ENCODE measurements at regions not wholly inside any gene's neighbourhood (a gene's known extent, or its start where the extent isn't known, plus 50 kb on each side); places are given as distances from the start of the nearest gene placed in this dataset.

DNA sequence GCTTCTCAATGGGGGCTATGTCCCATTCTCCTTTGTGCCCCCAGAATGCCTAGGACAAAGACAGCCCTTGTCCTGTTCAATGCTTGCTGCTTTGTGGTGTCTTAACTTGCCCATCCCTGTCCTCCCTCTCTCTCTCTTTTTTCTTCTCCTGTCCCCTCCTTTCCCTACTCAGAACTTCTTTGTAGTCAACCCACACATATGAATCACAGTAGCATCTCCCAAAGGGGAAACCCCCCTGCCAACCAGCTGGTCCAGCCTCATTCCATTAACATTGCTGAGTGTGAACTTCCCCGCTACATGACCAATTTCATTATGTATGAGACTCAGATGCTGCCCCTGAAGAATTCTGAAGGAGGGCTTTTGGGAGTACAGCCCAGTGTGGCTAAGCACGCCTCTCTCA lies 408.3 kb downstream of the ENC1 start:
- TF ChIP-seq, protein P1, sequence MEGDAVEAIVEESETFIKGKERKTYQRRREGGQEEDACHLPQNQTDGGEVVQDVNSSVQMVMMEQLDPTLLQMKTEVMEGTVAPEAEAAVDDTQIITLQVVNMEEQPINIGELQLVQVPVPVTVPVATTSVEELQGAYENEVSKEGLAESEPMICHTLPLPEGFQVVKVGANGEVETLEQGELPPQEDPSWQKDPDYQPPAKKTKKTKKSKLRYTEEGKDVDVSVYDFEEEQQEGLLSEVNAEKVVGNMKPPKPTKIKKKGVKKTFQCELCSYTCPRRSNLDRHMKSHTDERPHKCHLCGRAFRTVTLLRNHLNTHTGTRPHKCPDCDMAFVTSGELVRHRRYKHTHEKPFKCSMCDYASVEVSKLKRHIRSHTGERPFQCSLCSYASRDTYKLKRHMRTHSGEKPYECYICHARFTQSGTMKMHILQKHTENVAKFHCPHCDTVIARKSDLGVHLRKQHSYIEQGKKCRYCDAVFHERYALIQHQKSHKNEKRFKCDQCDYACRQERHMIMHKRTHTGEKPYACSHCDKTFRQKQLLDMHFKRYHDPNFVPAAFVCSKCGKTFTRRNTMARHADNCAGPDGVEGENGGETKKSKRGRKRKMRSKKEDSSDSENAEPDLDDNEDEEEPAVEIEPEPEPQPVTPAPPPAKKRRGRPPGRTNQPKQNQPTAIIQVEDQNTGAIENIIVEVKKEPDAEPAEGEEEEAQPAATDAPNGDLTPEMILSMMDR (IDR thresholded peaks at IDR 0.05): no peak

GRCh38 chr5:74231697-74232096 lies 408.8 kb downstream of the ENC1 start:
- TF ChIP-seq, protein P1 (IDR thresholded peaks at IDR 0.05): no peak

DNA sequence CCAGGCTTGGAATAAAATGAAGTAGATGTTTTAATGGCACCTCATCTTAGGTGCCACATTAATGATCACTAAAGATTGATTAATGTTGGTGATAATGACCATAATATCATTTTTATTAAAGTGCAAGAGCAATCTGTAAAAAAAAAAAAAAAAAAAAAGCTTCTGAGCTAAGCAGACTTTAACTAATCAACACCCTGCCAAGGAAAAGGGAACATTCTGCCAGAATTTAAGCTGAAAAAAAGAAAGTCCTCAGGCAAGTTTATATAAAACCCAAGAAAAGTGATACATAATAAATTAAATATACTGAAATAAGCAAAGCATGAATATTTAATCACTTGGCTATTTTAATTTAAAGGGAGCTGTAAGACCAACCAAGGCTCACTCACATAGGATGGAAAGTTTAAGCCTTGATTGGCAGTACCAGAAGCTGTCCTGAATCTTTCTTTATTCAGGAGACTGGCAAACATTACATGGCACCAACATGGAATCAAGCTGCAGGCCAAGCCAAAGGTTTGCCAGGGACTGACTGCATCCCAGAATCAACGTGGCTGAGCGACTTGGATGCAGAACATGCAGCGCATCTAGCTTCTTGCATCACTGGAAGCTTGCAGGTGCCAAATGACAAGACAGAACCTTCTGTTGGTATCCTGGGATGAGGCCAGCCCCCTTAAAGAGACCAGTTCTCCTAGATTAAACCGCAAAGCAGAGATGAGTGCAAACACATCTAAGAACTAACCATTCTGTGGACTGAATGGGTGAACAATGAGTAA lies 413.6 kb downstream of the ENC1 start:
- TF ChIP-seq, protein P1 (IDR thresholded peaks at IDR 0.05): no peak

DNA sequence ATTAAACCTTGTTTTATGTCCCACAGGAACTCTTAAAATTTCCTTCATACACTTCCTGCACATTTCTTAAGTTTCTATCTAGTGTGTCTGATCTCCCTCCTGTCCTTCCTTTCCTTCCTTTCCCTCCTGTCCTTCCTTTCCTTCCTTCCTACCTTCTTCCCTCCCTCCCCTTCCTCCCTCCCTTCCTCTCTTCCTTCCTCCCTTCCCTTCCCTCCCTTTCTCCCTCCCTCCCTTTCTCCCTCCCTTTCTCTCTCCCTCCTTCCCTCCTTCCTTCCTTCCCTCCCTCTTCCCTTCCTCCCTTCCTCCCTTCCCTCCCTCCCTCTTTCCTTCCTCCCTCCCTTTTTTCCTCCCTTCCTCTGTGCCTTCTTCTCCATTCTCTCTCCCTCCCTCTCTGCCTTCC lies 414.9 kb downstream of the ENC1 start:
- TF ChIP-seq, protein P1 (IDR thresholded peaks at IDR 0.05): no peak

- TF ChIP-seq, protein P1 (IDR thresholded peaks at IDR 0.05): no peak
Observed at GRCh38 chr5:74224331-74224730, 416.2 kb downstream of the ENC1 start.

GRCh38 chr5:74222806-74223205 lies 417.7 kb downstream of the ENC1 start:
- TF ChIP-seq, protein P1 (IDR thresholded peaks at IDR 0.05): no peak

GRCh38 chr5:74221413-74221812 lies 419.1 kb downstream of the ENC1 start:
- TF ChIP-seq, protein P1 (IDR thresholded peaks at IDR 0.05): no peak

DNA sequence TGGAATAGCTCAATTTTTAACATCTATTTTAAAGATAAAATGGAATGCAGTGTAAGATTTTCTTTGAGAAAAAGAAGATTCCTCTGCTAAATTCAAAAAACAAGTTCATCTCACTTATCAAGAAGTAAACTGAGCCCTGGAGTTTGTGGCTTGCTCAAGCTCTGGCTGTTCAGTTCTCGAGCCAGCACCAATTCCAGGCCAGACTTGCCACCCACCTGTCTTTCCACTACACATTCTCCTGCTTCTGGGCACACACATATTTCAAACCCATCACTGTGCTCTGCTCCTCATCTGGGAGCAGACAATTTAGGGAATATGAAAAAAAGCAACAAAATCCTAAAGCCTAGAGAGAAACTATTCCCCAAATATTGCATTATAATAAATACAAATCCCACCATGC lies 424.5 kb downstream of the ENC1 start:
- TF ChIP-seq, protein P1 (IDR thresholded peaks at IDR 0.05): no peak

Data from LNCAP (cell line).